ENCODE measurements at regions not wholly inside any gene's neighbourhood (a gene's known extent, or its start where the extent isn't known, plus 50 kb on each side); places are given as distances from the start of the nearest gene placed in this dataset.

DNA sequence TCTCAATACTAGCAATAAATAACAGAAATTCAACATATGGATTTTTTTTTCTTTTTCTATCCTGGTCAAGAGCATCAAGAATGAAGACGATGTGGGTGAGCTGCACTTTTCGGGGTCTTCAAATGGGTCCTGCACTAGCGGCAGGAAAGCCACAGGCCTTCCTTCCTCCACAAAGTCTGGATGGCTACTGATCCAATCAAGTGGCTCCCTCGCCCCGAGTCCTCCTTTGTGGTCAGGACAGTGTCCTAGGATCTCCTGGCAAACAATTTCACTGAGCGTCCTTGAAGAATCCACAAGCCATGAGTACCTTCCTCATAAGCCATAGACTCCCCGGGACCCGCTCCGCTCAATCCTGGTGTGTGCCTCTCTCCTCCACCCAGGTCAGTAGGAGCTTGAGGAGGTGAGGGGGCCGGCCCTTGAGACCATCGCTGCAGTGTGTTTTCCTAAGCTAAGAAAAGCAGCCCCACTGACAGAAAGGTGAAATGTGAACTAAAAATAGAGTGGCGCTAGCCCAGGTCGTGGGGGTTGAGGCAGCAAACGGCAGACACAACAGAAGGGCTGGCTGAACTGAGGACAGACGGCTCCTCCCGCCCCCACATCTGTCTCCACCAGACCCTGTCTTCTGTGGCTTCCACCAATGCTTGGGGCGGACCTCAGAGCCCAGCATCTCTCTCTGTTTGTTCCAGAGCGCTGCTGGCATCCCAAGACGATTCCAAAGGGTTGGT is 202.3 kb downstream of the HERPUD2 start:
- Histone ChIP-seq H3K4me3 (replicated peaks; ENCODE audit: low read depth, low read length) (no peak overlapping the region), H3K36me3 (ENCODE audit: control insufficient read depth, insufficient read depth, low read length) (no peaks in the 10 kb centered on the region), H3K27me3 (replicated peaks; ENCODE audit: control insufficient read depth, insufficient read depth, low read length) (peaks cover 4% of the 10 kb centered on the region; the same call in 1 of the 2 replicates)
- DNase-seq (ENCODE audit: extremely low read depth, insufficient read length), result no peak
- TF ChIP-seq, protein P1, sequence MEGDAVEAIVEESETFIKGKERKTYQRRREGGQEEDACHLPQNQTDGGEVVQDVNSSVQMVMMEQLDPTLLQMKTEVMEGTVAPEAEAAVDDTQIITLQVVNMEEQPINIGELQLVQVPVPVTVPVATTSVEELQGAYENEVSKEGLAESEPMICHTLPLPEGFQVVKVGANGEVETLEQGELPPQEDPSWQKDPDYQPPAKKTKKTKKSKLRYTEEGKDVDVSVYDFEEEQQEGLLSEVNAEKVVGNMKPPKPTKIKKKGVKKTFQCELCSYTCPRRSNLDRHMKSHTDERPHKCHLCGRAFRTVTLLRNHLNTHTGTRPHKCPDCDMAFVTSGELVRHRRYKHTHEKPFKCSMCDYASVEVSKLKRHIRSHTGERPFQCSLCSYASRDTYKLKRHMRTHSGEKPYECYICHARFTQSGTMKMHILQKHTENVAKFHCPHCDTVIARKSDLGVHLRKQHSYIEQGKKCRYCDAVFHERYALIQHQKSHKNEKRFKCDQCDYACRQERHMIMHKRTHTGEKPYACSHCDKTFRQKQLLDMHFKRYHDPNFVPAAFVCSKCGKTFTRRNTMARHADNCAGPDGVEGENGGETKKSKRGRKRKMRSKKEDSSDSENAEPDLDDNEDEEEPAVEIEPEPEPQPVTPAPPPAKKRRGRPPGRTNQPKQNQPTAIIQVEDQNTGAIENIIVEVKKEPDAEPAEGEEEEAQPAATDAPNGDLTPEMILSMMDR (IDR thresholded peaks at IDR 0.05; ENCODE audit: insufficient read depth, low read length, poor library complexity, severe bottlenecking), result no peak

DNA sequence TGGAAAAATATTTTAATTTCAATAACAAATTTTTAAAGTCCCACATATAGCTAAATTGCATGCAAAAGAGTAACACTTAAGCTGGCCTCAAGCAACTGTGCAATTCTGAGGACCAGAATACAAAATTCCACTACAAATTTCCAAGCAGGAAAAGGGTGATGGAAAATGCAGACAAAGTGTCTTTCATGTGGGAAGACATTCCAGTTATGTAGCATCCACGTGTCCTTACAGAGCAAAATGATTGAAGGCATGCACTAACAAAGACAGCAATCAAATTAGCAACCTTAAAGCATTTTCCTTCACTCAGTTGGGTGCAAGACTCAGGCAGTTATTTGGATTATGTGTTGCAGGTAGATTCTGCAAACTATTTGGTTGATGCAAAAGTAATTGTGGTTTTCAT is 203.7 kb downstream of the HERPUD2 start:
- Histone ChIP-seq H3K36me3 (ENCODE audit: control insufficient read depth, insufficient read depth, low read length) (no peaks in the 10 kb centered on the region), H3K4me3 (replicated peaks; ENCODE audit: low read depth, low read length) (no peak overlapping the region), H3K27me3 (replicated peaks; ENCODE audit: control insufficient read depth, insufficient read depth, low read length) (peaks cover 4% of the 10 kb centered on the region; the same call in 1 of the 2 replicates)
- DNase-seq (ENCODE audit: extremely low read depth, insufficient read length), result no peak
- TF ChIP-seq, protein P1 (IDR thresholded peaks at IDR 0.05; ENCODE audit: insufficient read depth, low read length, poor library complexity, severe bottlenecking), result no peak

GRCh38 chr7:35487841-35488240 is 207.1 kb downstream of the HERPUD2 start:
- Histone ChIP-seq H3K27me3 (replicated peaks; ENCODE audit: control insufficient read depth, insufficient read depth, low read length) (peaks cover 4% of the 10 kb centered on the region; the same call in 1 of the 2 replicates), H3K4me3 (replicated peaks; ENCODE audit: low read depth, low read length) (no peak overlapping the region), H3K36me3 (ENCODE audit: control insufficient read depth, insufficient read depth, low read length) (no peaks in the 10 kb centered on the region)
- TF ChIP-seq, protein P1 (IDR thresholded peaks at IDR 0.05; ENCODE audit: insufficient read depth, low read length, poor library complexity, severe bottlenecking), result no peak
- DNase-seq (ENCODE audit: extremely low read depth, insufficient read length), result no peak

- no peak for DNase-seq (ENCODE audit: extremely low read depth, insufficient read length)
- TF ChIP-seq, protein P1 (IDR thresholded peaks at IDR 0.05; ENCODE audit: insufficient read depth, low read length, poor library complexity, severe bottlenecking), result no peak
- H3K36me3 ChIP-seq (ENCODE audit: control insufficient read depth, insufficient read depth, low read length), result no peaks in the 10 kb centered on the region
- no peak overlapping the region for H3K4me3 ChIP-seq (replicated peaks; ENCODE audit: low read depth, low read length)
- H3K27me3 ChIP-seq (replicated peaks; ENCODE audit: control insufficient read depth, insufficient read depth, low read length), result peaks cover 4% of the 10 kb centered on the region; the same call in 1 of the 2 replicates
Measured at GRCh38 chr7:35487402-35487801, 207.5 kb downstream of the HERPUD2 start.

- 0 out of 2 replicates have a peak, but pooled peaks cover 2% of the 10 kb centered on the region for H3K27me3 ChIP-seq (replicated peaks; ENCODE audit: control insufficient read depth, insufficient read depth, low read length)
- H3K4me3 ChIP-seq (replicated peaks; ENCODE audit: low read depth, low read length), result no peak overlapping the region
- DNase-seq (ENCODE audit: extremely low read depth, insufficient read length), result no peak
- TF ChIP-seq, protein P1 (IDR thresholded peaks at IDR 0.05; ENCODE audit: insufficient read depth, low read length, poor library complexity, severe bottlenecking), result no peak
- H3K36me3 ChIP-seq (ENCODE audit: control insufficient read depth, insufficient read depth, low read length), result no peaks in the 10 kb centered on the region
Measured at GRCh38 chr7:35485436-35485835, 209.5 kb downstream of the HERPUD2 start.

All from GM06990 (cell line).